ENCODE measurements at regions not wholly inside any gene's neighbourhood (a gene's known extent, or its start where the extent isn't known, plus 50 kb on each side); places are given as distances from the start of the nearest gene placed in this dataset.

GRCh38 chr6:56868687-56869086 lies 86.2 kb upstream of the BEND6 start:
- Histone ChIP-seq H3K27me3 (ENCODE audit: insufficient read depth, poor library complexity, severe bottlenecking) (no peaks in the 10 kb centered on the region), H3K27ac (replicated peaks) (no peak overlapping the region), H3K4me3 (replicated peaks; ENCODE audit: insufficient read depth, low read length) (no peak overlapping the region)
- DNase-seq (ENCODE audit: low read depth in 1 of 2, low spot score in 1 of 2): no peak
- no peak for TF ChIP-seq SPI1 (IDR thresholded peaks at IDR 0.05; ENCODE audit: borderline replicate concordance, low read depth)
- no peak for TF ChIP-seq POLR2AphosphoS5 (IDR thresholded peaks at IDR 0.05; ENCODE audit: low read depth)
- TF ChIP-seq CTCF (IDR thresholded peaks at IDR 0.05; ENCODE audit: insufficient read depth, low read length): no peak
- TF ChIP-seq REST (IDR thresholded peaks at IDR 0.05; ENCODE audit: insufficient replicate concordance, low read depth): no peak
- no peak for TF ChIP-seq GABPA (IDR thresholded peaks at IDR 0.05; ENCODE audit: low read depth)

GRCh38 chr6:56866917-56867522 lies 87.9 kb upstream of the BEND6 start:
- Histone ChIP-seq H3K27ac (replicated peaks) (no peak overlapping the region), H3K4me3 (replicated peaks; ENCODE audit: insufficient read depth, low read length) (no peak overlapping the region)
- DNase-seq (ENCODE audit: low read depth in 1 of 2, low spot score in 1 of 2): no peak

More at GRCh38 chr6:56866917-56867522, 87.9 kb upstream of the BEND6 start:
- no peak for TF ChIP-seq REST (IDR thresholded peaks at IDR 0.05; ENCODE audit: insufficient replicate concordance, low read depth)
- TF ChIP-seq POLR2AphosphoS5 (IDR thresholded peaks at IDR 0.05; ENCODE audit: low read depth): no peak
- no peak for TF ChIP-seq SPI1 (IDR thresholded peaks at IDR 0.05; ENCODE audit: borderline replicate concordance, low read depth)
- TF ChIP-seq GABPA (IDR thresholded peaks at IDR 0.05; ENCODE audit: low read depth): no peak
- TF ChIP-seq CTCF (IDR thresholded peaks at IDR 0.05; ENCODE audit: insufficient read depth, low read length): no peak
- H3K27me3 ChIP-seq (ENCODE audit: insufficient read depth, poor library complexity, severe bottlenecking): no peaks in the 10 kb centered on the region
